Bronchial epithelial cell (primary cell): ENCODE measurements at regions not wholly inside any gene's neighbourhood (a gene's known extent, or its start where the extent isn't known, plus 50 kb on each side); places are given as distances from the start of the nearest gene placed in this dataset.

Experiments
- DNase-seq: peaks from one replicate; pipeline ENCODE4 v3.0.0-alpha.2; 2010; ENCODE audit warnings: low read depth
- FAIRE-seq: peaks from 2 replicates; lab custom pipeline; 2011; peaks lifted over from hg19 to GRCh38; lab: Jason Lieb, UNC
- H3K27me3 ChIP-seq: 2 replicates; pipeline ENCODE4 v1.5.1; 2011; ENCODE audit warnings: low read length; ENCODE audit not compliant: control insufficient read depth, insufficient read depth
- H3K36me3 ChIP-seq: 2 replicates; pipeline ENCODE4 v1.5.1; 2011; ENCODE audit warnings: low read length; ENCODE audit not compliant: control insufficient read depth, insufficient read depth
- H3K4me3 ChIP-seq: 2 replicates; pipeline ENCODE4 v1.5.1; 2011; ENCODE audit warnings: mild to moderate bottlenecking, low read depth, low read length, control low read depth
- TF ChIP-seq, protein P1 (sequence below): IDR thresholded peaks from 2 replicates; pipeline ENCODE4 v1.5.1; 2011; ENCODE audit warnings: mild to moderate bottlenecking, moderate library complexity, low read length, control low read depth, inconsistent platforms; ENCODE audit not compliant: insufficient read depth, severe bottlenecking

GRCh38 chr7:11895337-11895736, 63.3 kb upstream of the THSD7A start:
- TF ChIP-seq, protein P1, sequence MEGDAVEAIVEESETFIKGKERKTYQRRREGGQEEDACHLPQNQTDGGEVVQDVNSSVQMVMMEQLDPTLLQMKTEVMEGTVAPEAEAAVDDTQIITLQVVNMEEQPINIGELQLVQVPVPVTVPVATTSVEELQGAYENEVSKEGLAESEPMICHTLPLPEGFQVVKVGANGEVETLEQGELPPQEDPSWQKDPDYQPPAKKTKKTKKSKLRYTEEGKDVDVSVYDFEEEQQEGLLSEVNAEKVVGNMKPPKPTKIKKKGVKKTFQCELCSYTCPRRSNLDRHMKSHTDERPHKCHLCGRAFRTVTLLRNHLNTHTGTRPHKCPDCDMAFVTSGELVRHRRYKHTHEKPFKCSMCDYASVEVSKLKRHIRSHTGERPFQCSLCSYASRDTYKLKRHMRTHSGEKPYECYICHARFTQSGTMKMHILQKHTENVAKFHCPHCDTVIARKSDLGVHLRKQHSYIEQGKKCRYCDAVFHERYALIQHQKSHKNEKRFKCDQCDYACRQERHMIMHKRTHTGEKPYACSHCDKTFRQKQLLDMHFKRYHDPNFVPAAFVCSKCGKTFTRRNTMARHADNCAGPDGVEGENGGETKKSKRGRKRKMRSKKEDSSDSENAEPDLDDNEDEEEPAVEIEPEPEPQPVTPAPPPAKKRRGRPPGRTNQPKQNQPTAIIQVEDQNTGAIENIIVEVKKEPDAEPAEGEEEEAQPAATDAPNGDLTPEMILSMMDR: no peak
- H3K4me3 ChIP-seq: no peak overlapping the region
- DNase-seq (no peak), FAIRE-seq (no peak)
- no peaks in the 10 kb centered on the region for H3K36me3 ChIP-seq
- no peaks in the 10 kb centered on the region for H3K27me3 ChIP-seq

DNA sequence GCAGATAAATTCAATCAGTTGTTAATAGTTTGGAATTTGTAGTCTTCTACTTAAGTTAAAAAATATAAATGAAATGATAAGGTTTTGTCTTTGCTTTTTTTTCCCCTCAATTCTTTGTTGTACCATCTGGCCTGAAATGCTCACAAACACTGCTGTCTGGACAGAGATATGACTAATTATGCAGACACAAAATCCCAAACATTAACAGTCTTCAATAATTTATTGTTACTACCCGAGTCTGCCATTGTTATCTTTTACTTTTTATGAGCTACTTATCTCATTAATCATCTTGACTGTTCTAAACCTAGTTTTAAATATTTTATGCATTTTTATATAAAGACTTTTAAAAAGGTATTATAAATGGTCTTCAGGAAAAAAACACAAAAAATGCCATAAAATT, 64.7 kb upstream of the THSD7A start:
- Histone ChIP-seq H3K36me3 (no peaks in the 10 kb centered on the region), H3K4me3 (no peak overlapping the region), H3K27me3 (no peaks in the 10 kb centered on the region)
- no peak for DNase-seq
- no peak for FAIRE-seq
- TF ChIP-seq, protein P1: no peak

- H3K36me3 ChIP-seq: no peaks in the 10 kb centered on the region
- no peaks in the 10 kb centered on the region for H3K27me3 ChIP-seq
- TF ChIP-seq, protein P1: no peak
- no peak for FAIRE-seq
- DNase-seq: no peak
- H3K4me3 ChIP-seq: no peak overlapping the region
These were observed 67.2 kb upstream of the THSD7A start for GRCh38 chr7:11899247-11899646.

GRCh38 chr7:11910253-11910652, 78.3 kb upstream of the THSD7A start:
- no peak for DNase-seq
- Histone ChIP-seq H3K4me3 (no peak overlapping the region), H3K36me3 (no peaks in the 10 kb centered on the region), H3K27me3 (no peaks in the 10 kb centered on the region)
- no peak for FAIRE-seq
- TF ChIP-seq, protein P1: no peak

GRCh38 chr7:11911900-11912299, 79.9 kb upstream of the THSD7A start:
- no peak for DNase-seq
- no peaks in the 10 kb centered on the region for H3K27me3 ChIP-seq
- H3K36me3 ChIP-seq: no peaks in the 10 kb centered on the region
- no peak for FAIRE-seq
- TF ChIP-seq, protein P1: no peak
- no peak overlapping the region for H3K4me3 ChIP-seq

- FAIRE-seq: no peak
These were observed 82.6 kb upstream of the THSD7A start for GRCh38 chr7:11914645-11915044.

More at GRCh38 chr7:11914645-11915044, 82.6 kb upstream of the THSD7A start:
- no peaks in the 10 kb centered on the region for H3K36me3 ChIP-seq
- TF ChIP-seq, protein P1: no peak
- DNase-seq: no peak
- H3K27me3 ChIP-seq: no peaks in the 10 kb centered on the region
- no peak overlapping the region for H3K4me3 ChIP-seq
